ENCODE measurements at regions not wholly inside any gene's neighbourhood (a gene's known extent, or its start where the extent isn't known, plus 50 kb on each side); places are given as distances from the start of the nearest gene placed in this dataset.

- Mint-ChIP-seq H3K27me3 (ENCODE audit: low read depth) (no peaks in the 10 kb centered on the region), H3K4me1 (no peaks in the 10 kb centered on the region), H3K9me3 (no peaks in the 10 kb centered on the region), H3K4me3 (no peak overlapping the region), H3K36me3 (ENCODE audit: low read depth) (no peaks in the 10 kb centered on the region), H3K27ac (no peak overlapping the region)
- TF ChIP-seq CTCF (IDR thresholded peaks at IDR 0.05; ENCODE audit: unreplicated experiment in 3 of 3), result no peak
Observed at GRCh38 chr18:61108706-61109105, 224.5 kb upstream of the CDH20 start.

- H3K4me3 Mint-ChIP-seq, result no peak overlapping the region
- no peak for TF ChIP-seq CTCF (IDR thresholded peaks at IDR 0.05; ENCODE audit: unreplicated experiment in 3 of 3)
- peaks cover 3% of the 10 kb centered on the region for H3K9me3 Mint-ChIP-seq
- H3K27ac Mint-ChIP-seq, result no peak overlapping the region
- H3K27me3 Mint-ChIP-seq (ENCODE audit: low read depth), result peaks cover 8% of the 10 kb centered on the region
- peaks cover 12% of the 10 kb centered on the region for H3K4me1 Mint-ChIP-seq
- no peaks in the 10 kb centered on the region for H3K36me3 Mint-ChIP-seq (ENCODE audit: low read depth)
Observed at GRCh38 chr18:61123309-61123708, 209.9 kb upstream of the CDH20 start.

- H3K27me3 Mint-ChIP-seq (ENCODE audit: low read depth), result no peaks in the 10 kb centered on the region
Observed at GRCh38 chr18:61127714-61128467, 205.3 kb upstream of the CDH20 start.

GRCh38 chr18:61129001-61129400 lies 204.2 kb upstream of the CDH20 start:
- H3K36me3 Mint-ChIP-seq (ENCODE audit: low read depth), result no peaks in the 10 kb centered on the region
- H3K4me1 Mint-ChIP-seq, result peaks cover 20% of the 10 kb centered on the region
- H3K9me3 Mint-ChIP-seq, result no peaks in the 10 kb centered on the region
- H3K27me3 Mint-ChIP-seq (ENCODE audit: low read depth), result no peaks in the 10 kb centered on the region
- no peak overlapping the region for H3K27ac Mint-ChIP-seq
- TF ChIP-seq CTCF (IDR thresholded peaks at IDR 0.05; ENCODE audit: unreplicated experiment in 3 of 3), result no peak
- H3K4me3 Mint-ChIP-seq, result no peak overlapping the region

More at GRCh38 chr18:61127714-61128467, 205.3 kb upstream of the CDH20 start:
- peak overlapping the region in 1 of 3 experiments; percentile 83 for H3K27ac Mint-ChIP-seq
- no peak for TF ChIP-seq CTCF (IDR thresholded peaks at IDR 0.05; ENCODE audit: unreplicated experiment in 3 of 3)
- H3K36me3 Mint-ChIP-seq (ENCODE audit: low read depth), result no peaks in the 10 kb centered on the region
- H3K4me1 Mint-ChIP-seq, result peaks cover 20% of the 10 kb centered on the region
- no peak overlapping the region for H3K4me3 Mint-ChIP-seq
- no peaks in the 10 kb centered on the region for H3K9me3 Mint-ChIP-seq

- peaks cover 20% of the 10 kb centered on the region for H3K4me1 Mint-ChIP-seq
- H3K9me3 Mint-ChIP-seq, result no peaks in the 10 kb centered on the region
- no peaks in the 10 kb centered on the region for H3K27me3 Mint-ChIP-seq (ENCODE audit: low read depth)
- no peak overlapping the region for H3K27ac Mint-ChIP-seq
- no peak overlapping the region for H3K4me3 Mint-ChIP-seq
- no peaks in the 10 kb centered on the region for H3K36me3 Mint-ChIP-seq (ENCODE audit: low read depth)
- no peak for TF ChIP-seq CTCF (IDR thresholded peaks at IDR 0.05; ENCODE audit: unreplicated experiment in 3 of 3)
Observed at GRCh38 chr18:61132031-61132430, 201.2 kb upstream of the CDH20 start.

- Mint-ChIP-seq H3K4me1 (peaks cover 7% of the 10 kb centered on the region), H3K27me3 (ENCODE audit: low read depth) (no peaks in the 10 kb centered on the region), H3K27ac (no peak overlapping the region), H3K36me3 (ENCODE audit: low read depth) (no peaks in the 10 kb centered on the region), H3K4me3 (no peak overlapping the region), H3K9me3 (no peaks in the 10 kb centered on the region)
- no peak for TF ChIP-seq CTCF (IDR thresholded peaks at IDR 0.05; ENCODE audit: unreplicated experiment in 3 of 3)
Observed at GRCh38 chr18:61133783-61134182, 199.4 kb upstream of the CDH20 start.

Data from nephron (organoid).